ENCODE measurements at regions not wholly inside any gene's neighbourhood (a gene's known extent, or its start where the extent isn't known, plus 50 kb on each side); places are given as distances from the start of the nearest gene placed in this dataset.

- no peaks in the 10 kb centered on the region for H3K9me3 ChIP-seq (ENCODE audit: low read depth)
- DNase-seq (ENCODE audit: low spot score), result no peak
- H3K79me2 ChIP-seq, result no peaks in the 10 kb centered on the region
- no peaks in the 10 kb centered on the region for H3K36me3 ChIP-seq (replicated peaks; ENCODE audit: insufficient read depth, low read depth)
- no peaks in the 10 kb centered on the region for H3K27me3 ChIP-seq
- H3K4me2 ChIP-seq, result no peak overlapping the region
- WGBS (ENCODE audit: low lambda C conversion rate, missing lambda C conversion rate), result 89% methylated on average over 3 of the region's 3 CpGs
- H3K4me1 ChIP-seq (ENCODE audit: insufficient read depth), result peaks cover 7% of the 10 kb centered on the region
- H3K9me2 ChIP-seq (replicated peaks; ENCODE audit: insufficient read depth), result no peaks in the 10 kb centered on the region
- TF ChIP-seq CTCF (IDR thresholded peaks at IDR 0.05; ENCODE audit: poor library complexity) (no peak), EZH2 (IDR thresholded peaks at IDR 0.05; ENCODE audit: borderline replicate concordance) (no peak), EZH2phosphoT487 (IDR thresholded peaks at IDR 0.05; ENCODE audit: low read depth, severe bottlenecking, unreplicated experiment) (no peak)
- no peak overlapping the region for H2AFZ ChIP-seq
- H3K4me3 ChIP-seq, result no peak overlapping the region
- H3K27ac ChIP-seq, result no peak overlapping the region
- H4K20me1 ChIP-seq (ENCODE audit: insufficient read depth, poor library complexity, severe bottlenecking), result no peaks in the 10 kb centered on the region
These were observed 177.7 kb downstream of the DLL1 start for GRCh38 chr6:170113141-170113540.

- Histone ChIP-seq H3K36me3 (replicated peaks; ENCODE audit: insufficient read depth, low read depth) (no peaks in the 10 kb centered on the region), H4K20me1 (ENCODE audit: insufficient read depth, poor library complexity, severe bottlenecking) (no peaks in the 10 kb centered on the region), H3K4me2 (no peak overlapping the region), H3K4me1 (ENCODE audit: insufficient read depth) (peaks cover 7% of the 10 kb centered on the region), H3K79me2 (no peaks in the 10 kb centered on the region), H3K27ac (no peak overlapping the region), H3K9me2 (replicated peaks; ENCODE audit: insufficient read depth) (no peaks in the 10 kb centered on the region), H3K27me3 (no peaks in the 10 kb centered on the region), H2AFZ (no peak overlapping the region), H3K9me3 (ENCODE audit: low read depth) (no peaks in the 10 kb centered on the region), H3K4me3 (no peak overlapping the region)
- DNase-seq (ENCODE audit: low spot score), result no peak
- WGBS (ENCODE audit: low lambda C conversion rate, missing lambda C conversion rate), result 93% methylated on average over 4 of the region's 4 CpGs
- TF ChIP-seq EZH2phosphoT487 (IDR thresholded peaks at IDR 0.05; ENCODE audit: low read depth, severe bottlenecking, unreplicated experiment) (no peak), EZH2 (IDR thresholded peaks at IDR 0.05; ENCODE audit: borderline replicate concordance) (no peak), CTCF (IDR thresholded peaks at IDR 0.05; ENCODE audit: poor library complexity) (no peak)
These were observed 178.4 kb downstream of the DLL1 start for GRCh38 chr6:170112583-170112860.

GRCh38 chr6:170111816-170112582 is 178.9 kb downstream of the DLL1 start:
- Histone ChIP-seq H3K9me3 (ENCODE audit: low read depth) (no peaks in the 10 kb centered on the region), H4K20me1 (ENCODE audit: insufficient read depth, poor library complexity, severe bottlenecking) (no peaks in the 10 kb centered on the region), H3K27me3 (no peaks in the 10 kb centered on the region), H3K9me2 (replicated peaks; ENCODE audit: insufficient read depth) (no peaks in the 10 kb centered on the region), H2AFZ (no peak overlapping the region), H3K27ac (no peak overlapping the region), H3K4me1 (ENCODE audit: insufficient read depth) (peaks cover 7% of the 10 kb centered on the region), H3K4me2 (no peak overlapping the region), H3K4me3 (no peak overlapping the region), H3K36me3 (replicated peaks; ENCODE audit: insufficient read depth, low read depth) (no peaks in the 10 kb centered on the region), H3K79me2 (no peaks in the 10 kb centered on the region)
- WGBS (ENCODE audit: low lambda C conversion rate, missing lambda C conversion rate), result 69% methylated on average over 19 of the region's 19 CpGs
- no peak for DNase-seq (ENCODE audit: low spot score)
- TF ChIP-seq EZH2phosphoT487 (IDR thresholded peaks at IDR 0.05; ENCODE audit: low read depth, severe bottlenecking, unreplicated experiment) (no peak), CTCF (IDR thresholded peaks at IDR 0.05; ENCODE audit: poor library complexity) (no peak), EZH2 (IDR thresholded peaks at IDR 0.05; ENCODE audit: borderline replicate concordance) (no peak)
